ENCODE measurements at regions not wholly inside any gene's neighbourhood (a gene's known extent, or its start where the extent isn't known, plus 50 kb on each side); places are given as distances from the start of the nearest gene placed in this dataset.

GRCh38 chr3:162960269-162960668, 1463.7 kb downstream of the OTOL1 start:
- Histone ChIP-seq H3K9me3 (ENCODE audit: control insufficient read depth, insufficient read depth, low read length) (no peaks in the 10 kb centered on the region), H3K27me3 (ENCODE audit: control insufficient read depth, insufficient read depth, low read length) (no peaks in the 10 kb centered on the region), H3K27ac (ENCODE audit: low read depth, low read length) (no peak overlapping the region), H3K4me3 (ENCODE audit: low read depth, low read length) (no peak overlapping the region)
- ChIA-PET CTCF (no interaction called here), POLR2A (no interaction called here)
- no peak for DNase-seq (ENCODE audit: low read depth, low spot score)
- TF ChIP-seq, protein P1, sequence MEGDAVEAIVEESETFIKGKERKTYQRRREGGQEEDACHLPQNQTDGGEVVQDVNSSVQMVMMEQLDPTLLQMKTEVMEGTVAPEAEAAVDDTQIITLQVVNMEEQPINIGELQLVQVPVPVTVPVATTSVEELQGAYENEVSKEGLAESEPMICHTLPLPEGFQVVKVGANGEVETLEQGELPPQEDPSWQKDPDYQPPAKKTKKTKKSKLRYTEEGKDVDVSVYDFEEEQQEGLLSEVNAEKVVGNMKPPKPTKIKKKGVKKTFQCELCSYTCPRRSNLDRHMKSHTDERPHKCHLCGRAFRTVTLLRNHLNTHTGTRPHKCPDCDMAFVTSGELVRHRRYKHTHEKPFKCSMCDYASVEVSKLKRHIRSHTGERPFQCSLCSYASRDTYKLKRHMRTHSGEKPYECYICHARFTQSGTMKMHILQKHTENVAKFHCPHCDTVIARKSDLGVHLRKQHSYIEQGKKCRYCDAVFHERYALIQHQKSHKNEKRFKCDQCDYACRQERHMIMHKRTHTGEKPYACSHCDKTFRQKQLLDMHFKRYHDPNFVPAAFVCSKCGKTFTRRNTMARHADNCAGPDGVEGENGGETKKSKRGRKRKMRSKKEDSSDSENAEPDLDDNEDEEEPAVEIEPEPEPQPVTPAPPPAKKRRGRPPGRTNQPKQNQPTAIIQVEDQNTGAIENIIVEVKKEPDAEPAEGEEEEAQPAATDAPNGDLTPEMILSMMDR (IDR thresholded peaks at IDR 0.05; ENCODE audit: low read depth, low read length): no peak

GRCh38 chr3:162970292-162970691, 1473.7 kb downstream of the OTOL1 start:
- H3K27me3 ChIP-seq (ENCODE audit: control insufficient read depth, insufficient read depth, low read length): no peaks in the 10 kb centered on the region
- H3K4me3 ChIP-seq (ENCODE audit: low read depth, low read length): no peak overlapping the region
- DNase-seq (ENCODE audit: low read depth, low spot score): no peak
- TF ChIP-seq, protein P1 (IDR thresholded peaks at IDR 0.05; ENCODE audit: low read depth, low read length): no peak
- no peak overlapping the region for H3K27ac ChIP-seq (ENCODE audit: low read depth, low read length)
- CTCF ChIA-PET: no interaction called here
- POLR2A ChIA-PET: no interaction called here
- no peaks in the 10 kb centered on the region for H3K9me3 ChIP-seq (ENCODE audit: control insufficient read depth, insufficient read depth, low read length)

DNA sequence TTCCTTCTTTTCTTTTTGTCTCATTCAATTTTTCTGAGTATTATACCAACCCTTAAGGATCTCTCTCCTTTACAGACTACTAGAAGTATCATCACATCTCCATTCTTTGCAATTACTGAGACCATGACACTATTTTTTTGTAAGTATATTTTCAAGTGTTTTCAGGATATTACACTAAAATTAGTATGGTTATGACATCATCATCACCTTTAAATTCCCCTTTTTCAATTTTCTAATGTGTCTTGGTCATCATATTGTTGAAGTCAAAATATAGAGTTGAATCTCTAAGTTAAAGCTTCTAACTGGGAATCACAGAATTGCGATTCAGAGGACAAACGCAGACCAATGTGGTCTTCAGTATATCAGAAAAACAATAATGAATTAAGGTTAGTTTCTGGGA, 1475.1 kb downstream of the OTOL1 start:
- DNase-seq (ENCODE audit: low read depth, low spot score): no peak
- Histone ChIP-seq H3K27ac (ENCODE audit: low read depth, low read length) (no peak overlapping the region), H3K4me3 (ENCODE audit: low read depth, low read length) (no peak overlapping the region), H3K9me3 (ENCODE audit: control insufficient read depth, insufficient read depth, low read length) (no peaks in the 10 kb centered on the region), H3K27me3 (ENCODE audit: control insufficient read depth, insufficient read depth, low read length) (no peaks in the 10 kb centered on the region)
- TF ChIP-seq, protein P1 (IDR thresholded peaks at IDR 0.05; ENCODE audit: low read depth, low read length): no peak
- CTCF ChIA-PET: no interaction called here
- POLR2A ChIA-PET: no interaction called here

- no peak for DNase-seq (ENCODE audit: low read depth, low spot score)
- CTCF ChIA-PET: no interaction called here
- Histone ChIP-seq H3K27ac (ENCODE audit: low read depth, low read length) (no peak overlapping the region), H3K27me3 (ENCODE audit: control insufficient read depth, insufficient read depth, low read length) (no peaks in the 10 kb centered on the region), H3K9me3 (ENCODE audit: control insufficient read depth, insufficient read depth, low read length) (no peaks in the 10 kb centered on the region), H3K4me3 (ENCODE audit: low read depth, low read length) (no peak overlapping the region)
- POLR2A ChIA-PET: no interaction called here
- TF ChIP-seq, protein P1 (IDR thresholded peaks at IDR 0.05; ENCODE audit: low read depth, low read length): no peak
Measured at GRCh38 chr3:162973428-162973917, 1476.9 kb downstream of the OTOL1 start.

GRCh38 chr3:162978136-162978535, 1481.5 kb downstream of the OTOL1 start:
- ChIA-PET POLR2A (no interaction called here), CTCF (no interaction called here)

More at GRCh38 chr3:162978136-162978535, 1481.5 kb downstream of the OTOL1 start:
- no peak overlapping the region for H3K27ac ChIP-seq (ENCODE audit: low read depth, low read length)
- TF ChIP-seq, protein P1 (IDR thresholded peaks at IDR 0.05; ENCODE audit: low read depth, low read length): no peak
- DNase-seq (ENCODE audit: low read depth, low spot score): no peak
- H3K9me3 ChIP-seq (ENCODE audit: control insufficient read depth, insufficient read depth, low read length): no peaks in the 10 kb centered on the region
- no peak overlapping the region for H3K4me3 ChIP-seq (ENCODE audit: low read depth, low read length)
- no peaks in the 10 kb centered on the region for H3K27me3 ChIP-seq (ENCODE audit: control insufficient read depth, insufficient read depth, low read length)
